Lower leg skin (tissue), 4 donors: ENCODE measurements at regions not wholly inside any gene's neighbourhood (a gene's known extent, or its start where the extent isn't known, plus 50 kb on each side); places are given as distances from the start of the nearest gene placed in this dataset.
A peak's percentile ranks its signal among the peaks of the same experiment; 100 is the strongest.

Experiments
- DNase-seq, 2 donors: peaks; one replicate each; pipeline ENCODE4 v3.0.0-alpha.2; 2019; ENCODE audit warnings: low spot score in 2 of 2
- H3K4me3 ChIP-seq: fragments of 200-600 bp; sonication (generic); 2 replicates; pipeline ENCODE4 v1.5.1; 2017; ENCODE audit warnings: mild to moderate bottlenecking, low read depth; ENCODE audit not compliant: poor library complexity, severe bottlenecking
- CTCF ChIP-seq, 3 donors: fragments of 450-650 bp; IDR thresholded peaks; one replicate each; pipeline ENCODE4 v1.5.1; 2016; ENCODE audit warnings: antibody characterized with exemption in 3 of 3, mild to moderate bottlenecking in 3 of 3, moderate library complexity in 2 of 3
- POLR2A ChIP-seq, 2 donors: fragments of 450-650 bp; IDR thresholded peaks; one replicate each; pipeline ENCODE4 v1.6.1; 2016 to 2017; ENCODE audit warnings: antibody characterized with exemption in 2 of 2, mild to moderate bottlenecking in 1 of 2, moderate library complexity in 1 of 2
- WGBS, 2 donors: methylation state at CpG; one replicate each; pipeline ENCODE4 v1.1.5; 2018; 5-methylcytosine and 5-hydroxymethylcytosine counted together
- intact Hi-C: fragments of 100-400 bp; cut with DNase I; formaldehyde crosslinking; loops from one replicate; pipeline ENCODE4 v1.15.0; 2023; ENCODE audit warnings: low total_unique reads

- no peak for DNase-seq
- WGBS, 2 donors, result 79 to 81% methylated on average over 1 of the region's 1 CpG
- no peak for TF ChIP-seq POLR2A (IDR thresholded peaks at IDR 0.05)
- TF ChIP-seq CTCF (IDR thresholded peaks at IDR 0.05), result no peak
- no peak overlapping the region for H3K4me3 ChIP-seq
- intact Hi-C loops, result no loop called here
Observed at GRCh38 chr7:41067576-41067975, 635.3 kb downstream of the INHBA start.

DNA sequence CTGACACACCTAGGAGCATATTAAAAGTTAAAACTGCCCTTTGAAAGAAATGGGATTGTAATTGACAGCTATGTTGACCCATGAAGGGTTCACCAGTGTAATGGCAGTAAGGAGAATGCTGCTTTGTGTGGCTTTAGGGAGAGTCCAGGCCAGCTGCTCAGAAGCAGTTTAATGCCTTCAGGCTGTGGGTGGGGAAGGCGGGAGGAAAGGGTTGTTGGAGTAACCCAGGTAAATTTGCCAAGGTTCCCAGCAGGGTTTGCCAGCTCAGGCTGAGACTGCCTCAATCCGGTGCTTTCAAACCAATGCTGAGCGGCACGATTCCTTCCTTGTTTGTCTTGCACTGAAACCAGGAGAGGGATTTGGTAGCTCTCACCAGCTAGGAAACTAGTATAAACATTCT is 637.2 kb downstream of the INHBA start:
- peak in 1 of 2 donors; percentile 42 for DNase-seq
- TF ChIP-seq POLR2A (IDR thresholded peaks at IDR 0.05) (no peak), CTCF (IDR thresholded peaks at IDR 0.05) (no peak)
- WGBS, 2 donors, result 55 to 64% methylated on average over 4 of the region's 4 CpGs
- no peak overlapping the region for H3K4me3 ChIP-seq
- intact Hi-C loops, result no loop called here

DNA sequence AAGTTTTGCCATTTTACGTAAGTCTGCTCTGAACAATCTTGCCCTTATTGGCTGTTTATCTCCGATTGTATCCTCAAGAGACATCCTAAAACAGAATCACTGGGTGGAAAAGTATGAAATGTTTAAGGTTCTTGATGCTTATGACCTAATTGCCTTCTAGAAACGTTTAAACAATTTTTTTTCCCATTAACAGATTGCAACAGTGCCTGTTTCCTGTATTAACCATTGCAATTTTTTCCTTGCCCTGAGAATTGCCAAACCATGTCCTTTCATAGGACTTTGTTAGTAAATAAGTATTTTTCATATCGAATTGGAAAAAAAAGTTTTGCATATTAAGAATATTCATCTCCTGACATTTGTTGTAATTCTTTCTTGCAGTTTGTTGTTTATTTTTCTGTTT is 639.8 kb downstream of the INHBA start:
- intact Hi-C loops, result no loop called here
- no peak for DNase-seq
- no peak for TF ChIP-seq CTCF (IDR thresholded peaks at IDR 0.05)
- no peak for TF ChIP-seq POLR2A (IDR thresholded peaks at IDR 0.05)
- WGBS, 2 donors, result 67 to 76% methylated on average over 4 of the region's 4 CpGs
- no peak overlapping the region for H3K4me3 ChIP-seq

DNA sequence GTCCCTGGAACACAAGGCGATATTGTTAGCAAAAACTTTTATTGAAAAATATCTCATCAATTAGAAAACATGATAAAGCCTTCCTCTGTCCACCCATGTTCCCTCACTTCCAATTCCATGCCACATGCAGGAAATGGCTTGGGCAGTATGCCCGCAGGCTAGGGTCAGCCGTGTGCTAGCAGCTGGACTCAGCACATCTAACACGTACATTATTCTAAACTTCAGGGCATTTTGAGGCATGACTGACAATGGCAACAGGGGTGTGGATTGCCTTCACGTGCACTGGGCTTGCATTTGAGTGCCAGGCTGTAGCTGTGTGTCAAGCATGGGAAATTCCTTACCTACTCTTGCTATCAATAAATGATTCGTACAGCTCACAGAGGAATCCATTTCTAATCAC is 642.1 kb downstream of the INHBA start:
- intact Hi-C loops, result no loop called here
- no peak for TF ChIP-seq CTCF (IDR thresholded peaks at IDR 0.05)
- no peak for TF ChIP-seq POLR2A (IDR thresholded peaks at IDR 0.05)
- DNase-seq, result no peak
- 77 to 83% methylated on average over 6 of the region's 6 CpGs for WGBS, 2 donors
- no peak overlapping the region for H3K4me3 ChIP-seq

DNA sequence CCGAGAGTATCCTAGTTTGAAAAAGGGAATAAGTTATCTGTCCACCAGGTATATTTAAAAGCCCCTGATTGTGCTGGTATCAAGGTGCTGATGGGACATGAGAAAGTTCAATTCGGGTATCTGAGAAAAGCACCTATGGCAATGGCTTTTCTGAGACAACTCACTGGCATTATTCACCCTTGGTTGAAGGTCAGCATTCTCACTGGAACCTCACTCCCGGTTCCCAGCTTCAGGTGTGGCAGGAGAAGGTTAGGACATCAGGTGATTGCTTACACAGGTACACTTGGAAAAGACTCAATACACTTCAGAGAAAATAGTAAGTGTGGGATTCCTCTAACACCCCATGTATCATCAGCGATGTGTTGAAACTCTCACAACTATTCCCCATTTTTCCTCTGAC is 643.1 kb downstream of the INHBA start:
- 85 to 87% methylated on average over 4 of the region's 4 CpGs for WGBS, 2 donors
- no peak for TF ChIP-seq CTCF (IDR thresholded peaks at IDR 0.05)
- TF ChIP-seq POLR2A (IDR thresholded peaks at IDR 0.05), result no peak
- intact Hi-C loops, result no loop called here

GRCh38 chr7:41058986-41059741 is 643.7 kb downstream of the INHBA start:
- intact Hi-C loops, result no loop called here
- no peak for DNase-seq
- H3K4me3 ChIP-seq, result no peak overlapping the region
- TF ChIP-seq CTCF (IDR thresholded peaks at IDR 0.05) (no peak), POLR2A (IDR thresholded peaks at IDR 0.05) (no peak)
- WGBS, 2 donors, result 85 to 87% methylated on average over 4 of the region's 4 CpGs

More for the DNA sequence above, 643.1 kb downstream of the INHBA start:
- H3K4me3 ChIP-seq, result no peak overlapping the region
- DNase-seq, result no peak
